Sigmoid colon (tissue), 4 donors: ENCODE measurements at regions not wholly inside any gene's neighbourhood (a gene's known extent, or its start where the extent isn't known, plus 50 kb on each side); places are given as distances from the start of the nearest gene placed in this dataset.

Experiments used
- CTCF ChIP-seq, 4 experiments: fragments of 450-650 bp in 3 of 4; fragments of 200-600 bp in 1 of 4; IDR thresholded peaks; one replicate each; pipeline ENCODE4 v1.5.1; 2016 to 2019; ENCODE audit warnings: antibody characterized with exemption in 4 of 4, mild to moderate bottlenecking in 3 of 4, moderate library complexity in 2 of 4
- EP300 ChIP-seq, 4 donors: sonication (generic); formaldehyde crosslinking; IDR thresholded peaks; one replicate each; pipeline ENCODE4 v1.6.1; 2017; ENCODE audit warnings: antibody characterized with exemption in 4 of 4
- POLR2A ChIP-seq, 2 donors: fragments of 450-650 bp; IDR thresholded peaks; one replicate each; pipeline ENCODE4 v1.6.1; 2016; ENCODE audit warnings: antibody characterized with exemption in 2 of 2, mild to moderate bottlenecking in 2 of 2, moderate library complexity in 2 of 2
- POLR2AphosphoS5 ChIP-seq, 4 donors: sonication (generic); formaldehyde crosslinking; IDR thresholded peaks; one replicate each; pipeline ENCODE4 v1.6.1; 2017; ENCODE audit warnings: antibody characterized with exemption in 4 of 4

GRCh38 chr7:115122388-115122787 lies 200.5 kb downstream of the MDFIC start:
- no peak for TF ChIP-seq POLR2A (IDR thresholded peaks at IDR 0.05)
- TF ChIP-seq EP300 (IDR thresholded peaks at IDR 0.05): no peak
- TF ChIP-seq CTCF (IDR thresholded peaks at IDR 0.05): no peak
- no peak for TF ChIP-seq POLR2AphosphoS5 (IDR thresholded peaks at IDR 0.05)
